GM12864 (cell line): ENCODE measurements at regions not wholly inside any gene's neighbourhood (a gene's known extent, or its start where the extent isn't known, plus 50 kb on each side); places are given as distances from the start of the nearest gene placed in this dataset.
A peak's percentile ranks its signal among the peaks of the same experiment; 100 is the strongest.

Experiments used
- DNase-seq: peaks from one replicate; pipeline ENCODE4 v3.0.0-alpha.2; 2011; ENCODE audit warnings: low read depth
- H3K4me3 ChIP-seq: 2 replicates; pipeline ENCODE4 v1.5.1; 2011; ENCODE audit warnings: mild to moderate bottlenecking, low read depth, low read length, control low read depth
- TF ChIP-seq, protein P1 (sequence below): IDR thresholded peaks from 2 replicates; pipeline ENCODE4 v1.5.1; 2011; ENCODE audit warnings: low read depth, mild to moderate bottlenecking, moderate library complexity, low read length, control low read depth, inconsistent platforms; ENCODE audit errors: missing control alignments

DNA sequence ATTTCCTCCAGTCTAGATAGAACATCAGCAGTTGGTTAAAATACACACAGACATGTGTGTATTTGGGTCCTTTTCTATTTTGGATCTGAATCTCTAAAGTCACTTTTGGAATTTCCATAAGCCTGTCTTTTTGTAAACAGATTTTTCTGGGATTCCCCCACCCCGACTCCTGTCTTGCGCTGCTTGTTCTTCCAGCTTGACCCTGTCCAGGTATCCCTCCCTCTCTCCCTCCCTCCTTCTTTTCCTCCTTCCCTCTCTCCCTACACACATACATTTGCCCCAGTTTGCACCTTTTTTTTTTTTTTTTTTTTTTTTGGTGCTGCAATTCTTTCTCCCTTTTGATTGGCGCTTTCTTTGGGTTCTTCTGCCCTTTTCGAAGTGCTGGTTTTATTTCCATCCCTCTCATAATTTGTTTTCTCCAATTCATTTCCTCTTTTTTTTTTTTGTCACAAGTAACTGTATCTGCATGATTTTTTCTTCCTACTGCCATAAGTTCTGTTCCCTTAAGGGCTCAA is 114.8 kb upstream of the SERTAD2 start:
- TF ChIP-seq, protein P1, sequence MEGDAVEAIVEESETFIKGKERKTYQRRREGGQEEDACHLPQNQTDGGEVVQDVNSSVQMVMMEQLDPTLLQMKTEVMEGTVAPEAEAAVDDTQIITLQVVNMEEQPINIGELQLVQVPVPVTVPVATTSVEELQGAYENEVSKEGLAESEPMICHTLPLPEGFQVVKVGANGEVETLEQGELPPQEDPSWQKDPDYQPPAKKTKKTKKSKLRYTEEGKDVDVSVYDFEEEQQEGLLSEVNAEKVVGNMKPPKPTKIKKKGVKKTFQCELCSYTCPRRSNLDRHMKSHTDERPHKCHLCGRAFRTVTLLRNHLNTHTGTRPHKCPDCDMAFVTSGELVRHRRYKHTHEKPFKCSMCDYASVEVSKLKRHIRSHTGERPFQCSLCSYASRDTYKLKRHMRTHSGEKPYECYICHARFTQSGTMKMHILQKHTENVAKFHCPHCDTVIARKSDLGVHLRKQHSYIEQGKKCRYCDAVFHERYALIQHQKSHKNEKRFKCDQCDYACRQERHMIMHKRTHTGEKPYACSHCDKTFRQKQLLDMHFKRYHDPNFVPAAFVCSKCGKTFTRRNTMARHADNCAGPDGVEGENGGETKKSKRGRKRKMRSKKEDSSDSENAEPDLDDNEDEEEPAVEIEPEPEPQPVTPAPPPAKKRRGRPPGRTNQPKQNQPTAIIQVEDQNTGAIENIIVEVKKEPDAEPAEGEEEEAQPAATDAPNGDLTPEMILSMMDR = no peak
- no peak for DNase-seq
- peak overlapping the region; percentile 82 for H3K4me3 ChIP-seq

GRCh38 chr2:64769392-64770044 is 115.8 kb upstream of the SERTAD2 start:
- H3K4me3 ChIP-seq = no peak overlapping the region
- DNase-seq = no peak
- TF ChIP-seq, protein P1 = no peak

DNA sequence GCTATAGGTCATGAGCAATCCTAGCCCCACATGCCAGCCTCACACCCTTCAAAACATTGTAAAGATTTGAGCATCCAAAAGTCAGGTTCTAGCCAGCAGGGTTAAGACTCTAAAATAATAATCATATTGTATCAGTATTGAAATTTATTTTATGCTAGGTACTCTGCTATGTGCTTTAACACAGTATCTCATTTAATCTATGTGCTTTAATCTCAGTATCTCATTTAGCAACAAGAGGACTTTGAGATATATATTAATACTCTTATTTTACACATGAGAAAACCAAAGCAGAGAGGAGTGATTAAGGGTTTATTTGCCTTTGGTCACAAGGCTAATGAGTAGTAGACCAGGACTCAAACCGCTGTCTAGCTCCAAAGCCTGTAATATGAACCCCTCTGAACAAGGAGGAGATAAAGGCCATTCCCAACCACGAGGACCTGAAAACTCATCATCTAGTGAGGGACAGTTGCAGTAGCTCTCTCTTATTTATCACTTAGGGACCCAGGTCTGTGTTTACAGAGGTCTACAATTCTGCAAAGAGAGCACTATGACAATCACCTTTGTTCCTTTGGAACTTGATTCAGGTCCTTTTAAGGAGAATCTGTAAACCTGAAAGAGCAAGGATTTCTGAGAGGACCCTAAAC is 116.5 kb upstream of the SERTAD2 start:
- no peak for DNase-seq
- H3K4me3 ChIP-seq = no peak overlapping the region

GRCh38 chr2:64770781-64771334 is 117.1 kb upstream of the SERTAD2 start:
- H3K4me3 ChIP-seq = no peak overlapping the region
- TF ChIP-seq, protein P1 = no peak
- DNase-seq = no peak

More for the DNA sequence above, 116.5 kb upstream of the SERTAD2 start:
- TF ChIP-seq, protein P1 = no peak

GRCh38 chr2:64771737-64772136 is 118.0 kb upstream of the SERTAD2 start:
- DNase-seq = no peak
- H3K4me3 ChIP-seq = no peak overlapping the region
- TF ChIP-seq, protein P1 = no peak

GRCh38 chr2:64773461-64774118 is 119.9 kb upstream of the SERTAD2 start:
- TF ChIP-seq, protein P1 = no peak
- no peak for DNase-seq
- H3K4me3 ChIP-seq = no peak overlapping the region
